GM18505 (cell line): ENCODE measurements at regions not wholly inside any gene's neighbourhood (a gene's known extent, or its start where the extent isn't known, plus 50 kb on each side); places are given as distances from the start of the nearest gene placed in this dataset.

Experiments used
- ATAC-seq: cut with Tn5 transposase; IDR thresholded peaks from one replicate; pipeline ENCODE4 v1.9.1; 2021; ENCODE audit not compliant: unreplicated experiment
- POLR2A ChIP-seq: IDR thresholded peaks from 4 replicates; pipeline ENCODE4 v1.6.1; 2011; ENCODE audit warnings: borderline replicate concordance; ENCODE audit not compliant: insufficient read depth, insufficient read length; ENCODE audit errors: extremely low read depth

GRCh38 chr6:90714319-90714718, 127.4 kb upstream of the MAP3K7 start:
- no peak for ATAC-seq
- no peak for TF ChIP-seq POLR2A

- no peak for ATAC-seq
- no peak for TF ChIP-seq POLR2A
These were observed 125.2 kb upstream of the MAP3K7 start for GRCh38 chr6:90712114-90712513.

- no peak for ATAC-seq
- no peak for TF ChIP-seq POLR2A
These were observed 122.6 kb upstream of the MAP3K7 start for GRCh38 chr6:90709431-90709996.

GRCh38 chr6:90708206-90708737, 121.4 kb upstream of the MAP3K7 start:
- no peak for TF ChIP-seq POLR2A
- no peak for ATAC-seq

GRCh38 chr6:90707246-90707645, 120.4 kb upstream of the MAP3K7 start:
- ATAC-seq = no peak
- TF ChIP-seq POLR2A = no peak

GRCh38 chr6:90703336-90703735, 116.5 kb upstream of the MAP3K7 start:
- no peak for TF ChIP-seq POLR2A
- no peak for ATAC-seq

GRCh38 chr6:90701926-90702325, 115.1 kb upstream of the MAP3K7 start:
- ATAC-seq = no peak

GRCh38 chr6:90701146-90701781, 114.4 kb upstream of the MAP3K7 start:
- peak; percentile 95 for ATAC-seq
- no peak for TF ChIP-seq POLR2A

More at GRCh38 chr6:90701926-90702325, 115.1 kb upstream of the MAP3K7 start:
- TF ChIP-seq POLR2A = no peak

GRCh38 chr6:90695316-90695715, 108.4 kb upstream of the MAP3K7 start:
- no peak for TF ChIP-seq POLR2A
- no peak for ATAC-seq

- TF ChIP-seq POLR2A = no peak
- no peak for ATAC-seq
These were observed 107.9 kb upstream of the MAP3K7 start for GRCh38 chr6:90694802-90695201.

- TF ChIP-seq POLR2A = no peak
- ATAC-seq = no peak
These were observed 105.0 kb upstream of the MAP3K7 start for GRCh38 chr6:90691823-90692222.

- no peak for ATAC-seq
- no peak for TF ChIP-seq POLR2A
These were observed 102.3 kb upstream of the MAP3K7 start for GRCh38 chr6:90689172-90689571.

GRCh38 chr6:90687775-90688380, 101.0 kb upstream of the MAP3K7 start:
- TF ChIP-seq POLR2A = no peak
- ATAC-seq = no peak

GRCh38 chr6:90681863-90682262, 95.0 kb upstream of the MAP3K7 start:
- no peak for TF ChIP-seq POLR2A
- no peak for ATAC-seq

GRCh38 chr6:90678049-90678779, 91.3 kb upstream of the MAP3K7 start:
- no peak for ATAC-seq
- no peak for TF ChIP-seq POLR2A
